ENCODE measurements at regions not wholly inside any gene's neighbourhood (a gene's known extent, or its start where the extent isn't known, plus 50 kb on each side); places are given as distances from the start of the nearest gene placed in this dataset.

GRCh38 chr9:80649496-80649895 lies 1039.9 kb downstream of the TLE1 start:
- Mint-ChIP-seq H3K4me1 (peaks cover 0 to 6% of the 10 kb centered on the region in 2 experiments; a peak in 1 of 4 replicates), H3K36me3 (ENCODE audit: insufficient read depth in 1 of 3, low read depth in 3 of 3) (no peaks in the 10 kb centered on the region), H3K9me3 (peaks cover 0 to 5% of the 10 kb centered on the region in 2 experiments; a peak in 3 of 5 replicates), H3K27me3 (ENCODE audit: low read depth) (no peaks in the 10 kb centered on the region), H3K27ac (no peak overlapping the region), H3K4me3 (no peak overlapping the region)
- Histone ChIP-seq H4K20me1 (ENCODE audit: control insufficient read depth, insufficient read depth, insufficient read length) (no peaks in the 10 kb centered on the region), H4K8ac (replicated peaks; ENCODE audit: insufficient read length, low read depth, low read length) (no peak overlapping the region), H3K23me2 (ENCODE audit: insufficient read length, low read depth, low read length, poor library complexity, severe bottlenecking) (no peaks in the 10 kb centered on the region), H3K4me2 (ENCODE audit: insufficient read depth, insufficient read length, low read length) (no peak overlapping the region), H2BK5ac (ENCODE audit: insufficient read length, low read length) (no peak overlapping the region), H3K27ac (ENCODE audit: insufficient read length, low read depth, low read length) (no peak overlapping the region), H2AFZ (ENCODE audit: low read length) (no peak overlapping the region), H2BK20ac (ENCODE audit: low read depth, low read length, poor library complexity, severe bottlenecking) (no peak overlapping the region), H3K9ac (ENCODE audit: extremely low read depth, insufficient read length, low read length) (no peak overlapping the region), H3K4ac (ENCODE audit: low read depth, low read length) (no peak overlapping the region), H2BK120ac (ENCODE audit: low read depth, low read length, poor library complexity, severe bottlenecking) (no peak overlapping the region), H3K14ac (ENCODE audit: insufficient read depth, low read length) (no peak overlapping the region), H3K27me3 (ENCODE audit: insufficient read depth, low read length) (no peaks in the 10 kb centered on the region), H3K9me3 (ENCODE audit: control insufficient read depth, low read depth, low read length) (no peaks in the 10 kb centered on the region), H4K5ac (ENCODE audit: insufficient read length, low read depth, low read length) (no peak overlapping the region), H3K56ac (ENCODE audit: insufficient read length, low read depth, low read length) (no peak overlapping the region), H3T11ph (ENCODE audit: low read length) (no peak overlapping the region), H2AK5ac (ENCODE audit: insufficient read length, low read length) (no peak overlapping the region), H3K79me2 (ENCODE audit: insufficient read depth, low read length) (no peaks in the 10 kb centered on the region), H3K4me1 (ENCODE audit: insufficient read depth, low read length) (no peaks in the 10 kb centered on the region), H4K91ac (ENCODE audit: insufficient read length, low read depth, low read length) (no peak overlapping the region), H2BK15ac (ENCODE audit: low read depth, low read length) (no peak overlapping the region), H3K18ac (ENCODE audit: insufficient read length, low read depth, low read length) (no peak overlapping the region), H2BK12ac (ENCODE audit: insufficient read length, low read depth, low read length) (no peak overlapping the region), H3K79me1 (ENCODE audit: insufficient read depth, low read depth, low read length, poor library complexity, severe bottlenecking) (no peaks in the 10 kb centered on the region), H3K23ac (ENCODE audit: insufficient read length, low read depth, low read length) (no peak overlapping the region)
- TF ChIP-seq CTCF (conservative IDR thresholded peaks at IDR 0.05), result no peak
- no CpG with 5 or more reads among the region's 2 CpGs for WGBS (ENCODE audit: extremely low coverage, insufficient read length, low lambda C conversion rate)
- no peak for DNase-seq

All from H9 (cell line).